Activated CD8-positive, alpha-beta T cell treated with anti-CD3 and anti-CD28 coated beads for 36 hours (primary cell): ENCODE measurements at regions not wholly inside any gene's neighbourhood (a gene's known extent, or its start where the extent isn't known, plus 50 kb on each side); places are given as distances from the start of the nearest gene placed in this dataset.

Experiments
- ATAC-seq: fragments of 200-7000 bp; cut with Tn5 transposase; one replicate; pipeline ENCODE4 v1.10.0; 2021; ENCODE audit warnings: mild to moderate bottlenecking, moderate library complexity
- CTCF ChIA-PET: fragments of 350-600 bp; sonication (Branson Sonifier 250); formaldehyde crosslinking; loops from one replicate; lab custom pipeline; 2021; ENCODE audit warnings: antibody characterized with exemption; lab: Charles Lee
- POLR2A ChIA-PET: fragments of 350-600 bp; sonication (Branson Sonifier 250); formaldehyde crosslinking; loops from one replicate; lab custom pipeline; 2021; ENCODE audit warnings: antibody characterized with exemption; lab: Charles Lee
- DNase-seq: peaks from one replicate; pipeline ENCODE4 v3.0.0-alpha.2; 2020
- H3K27ac Mint-ChIP-seq: one replicate; pipeline ENCODE4 v1.8.0; 2021; ENCODE audit warnings: mild to moderate bottlenecking, mixed read lengths
- H3K27me3 Mint-ChIP-seq: one replicate; pipeline ENCODE4 v1.8.0; 2021; ENCODE audit warnings: mixed read lengths
- H3K36me3 Mint-ChIP-seq: one replicate; pipeline ENCODE4 v1.8.0; 2021; ENCODE audit warnings: low read depth, mixed read lengths
- H3K4me1 Mint-ChIP-seq: one replicate; pipeline ENCODE4 v1.8.0; 2021; ENCODE audit warnings: low read depth, mixed read lengths
- H3K4me3 Mint-ChIP-seq: one replicate; pipeline ENCODE4 v1.8.0; 2021; ENCODE audit warnings: mild to moderate bottlenecking, moderate library complexity, mixed read lengths
- H3K9me3 Mint-ChIP-seq: one replicate; pipeline ENCODE4 v1.8.0; 2021; ENCODE audit warnings: mixed read lengths
- intact Hi-C: fragments of 100-400 bp; cut with micrococcal nuclease; formaldehyde crosslinking; loops from one replicate; pipeline ENCODE4 v1.10.0; 2022
- TF ChIP-seq, protein P1 (sequence below): fragments of 200-600 bp; IDR thresholded peaks from one replicate; pipeline ENCODE4 v1.8.0; 2022; ENCODE audit warnings: antibody characterized with exemption, mild to moderate bottlenecking

DNA sequence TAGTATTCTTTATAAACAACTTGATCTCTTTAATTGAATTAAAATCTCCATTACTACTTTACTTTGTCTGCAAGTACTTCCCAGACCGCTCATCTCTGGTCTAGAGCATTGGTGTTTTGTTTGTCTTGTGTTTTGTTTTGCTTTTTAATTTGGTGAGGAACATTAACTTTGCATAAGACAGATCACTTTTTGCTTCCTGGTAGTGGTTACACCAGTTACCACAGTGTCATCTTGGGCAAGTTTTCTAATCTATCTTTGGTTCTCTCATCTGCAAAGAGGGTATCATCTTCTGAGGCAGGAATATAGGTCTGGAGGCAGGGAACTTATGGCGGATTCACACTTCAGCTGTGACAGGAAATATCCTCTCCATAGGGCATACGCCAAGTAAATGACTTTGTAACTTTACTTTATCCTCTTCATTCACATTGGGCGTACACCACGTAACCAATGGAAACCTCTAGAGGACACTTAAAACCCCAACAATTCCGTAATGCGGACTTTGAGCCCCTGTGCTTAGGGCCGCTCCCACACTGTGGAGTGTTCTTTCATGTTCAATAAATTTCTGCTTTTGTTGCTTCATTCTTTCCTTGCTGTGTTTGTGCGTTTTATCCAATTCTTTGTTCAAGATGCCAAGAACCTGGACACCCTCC is 83.2 kb upstream of the JAZF1 start:
- DNase-seq (no peak), ATAC-seq (no peak)
- ChIA-PET CTCF (no interaction called here), POLR2A (no interaction called here)
- Mint-ChIP-seq H3K4me1 (no peaks in the 10 kb centered on the region), H3K27ac (no peak overlapping the region), H3K9me3 (no peaks in the 10 kb centered on the region), H3K27me3 (peaks cover 33% of the 10 kb centered on the region), H3K36me3 (no peaks in the 10 kb centered on the region), H3K4me3 (no peak overlapping the region)
- TF ChIP-seq, protein P1, sequence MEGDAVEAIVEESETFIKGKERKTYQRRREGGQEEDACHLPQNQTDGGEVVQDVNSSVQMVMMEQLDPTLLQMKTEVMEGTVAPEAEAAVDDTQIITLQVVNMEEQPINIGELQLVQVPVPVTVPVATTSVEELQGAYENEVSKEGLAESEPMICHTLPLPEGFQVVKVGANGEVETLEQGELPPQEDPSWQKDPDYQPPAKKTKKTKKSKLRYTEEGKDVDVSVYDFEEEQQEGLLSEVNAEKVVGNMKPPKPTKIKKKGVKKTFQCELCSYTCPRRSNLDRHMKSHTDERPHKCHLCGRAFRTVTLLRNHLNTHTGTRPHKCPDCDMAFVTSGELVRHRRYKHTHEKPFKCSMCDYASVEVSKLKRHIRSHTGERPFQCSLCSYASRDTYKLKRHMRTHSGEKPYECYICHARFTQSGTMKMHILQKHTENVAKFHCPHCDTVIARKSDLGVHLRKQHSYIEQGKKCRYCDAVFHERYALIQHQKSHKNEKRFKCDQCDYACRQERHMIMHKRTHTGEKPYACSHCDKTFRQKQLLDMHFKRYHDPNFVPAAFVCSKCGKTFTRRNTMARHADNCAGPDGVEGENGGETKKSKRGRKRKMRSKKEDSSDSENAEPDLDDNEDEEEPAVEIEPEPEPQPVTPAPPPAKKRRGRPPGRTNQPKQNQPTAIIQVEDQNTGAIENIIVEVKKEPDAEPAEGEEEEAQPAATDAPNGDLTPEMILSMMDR = no peak
- intact Hi-C loops = no loop called here

DNA sequence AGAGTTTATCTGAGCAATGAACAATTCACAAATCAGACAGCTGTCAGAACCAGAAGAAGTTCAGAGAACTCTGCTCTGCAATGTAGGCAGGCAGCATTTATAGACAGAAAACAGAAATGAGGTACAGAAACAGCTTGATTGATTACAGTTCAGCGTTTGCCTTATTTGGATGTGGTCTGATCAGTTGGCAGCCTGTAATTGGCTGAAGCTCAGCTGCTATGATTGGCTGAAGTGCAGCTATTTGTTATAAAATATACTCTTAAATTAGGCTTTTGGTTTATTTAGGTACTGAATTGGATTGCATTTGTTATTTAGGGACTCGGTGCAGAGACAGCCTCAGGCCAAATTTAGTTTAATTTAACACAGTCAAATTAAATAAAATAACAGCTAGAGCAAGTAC is 85.8 kb upstream of the JAZF1 start:
- ChIA-PET CTCF (interaction anchor here (0.9 kb wide), 1 partner anchor 27 kb away, joined by 3 read pairs; no protein-coding TSS in a partner anchor), POLR2A (no interaction called here)
- peaks cover 8% of the 10 kb centered on the region for H3K4me1 Mint-ChIP-seq
- no peak for ATAC-seq
- TF ChIP-seq, protein P1 = no peak
- intact Hi-C loops = no loop called here
- H3K27me3 Mint-ChIP-seq = peaks cover 39% of the 10 kb centered on the region
- no peak for DNase-seq
- H3K27ac Mint-ChIP-seq = no peak overlapping the region
- no peak overlapping the region for H3K4me3 Mint-ChIP-seq
- no peaks in the 10 kb centered on the region for H3K9me3 Mint-ChIP-seq
- H3K36me3 Mint-ChIP-seq = no peaks in the 10 kb centered on the region

DNA sequence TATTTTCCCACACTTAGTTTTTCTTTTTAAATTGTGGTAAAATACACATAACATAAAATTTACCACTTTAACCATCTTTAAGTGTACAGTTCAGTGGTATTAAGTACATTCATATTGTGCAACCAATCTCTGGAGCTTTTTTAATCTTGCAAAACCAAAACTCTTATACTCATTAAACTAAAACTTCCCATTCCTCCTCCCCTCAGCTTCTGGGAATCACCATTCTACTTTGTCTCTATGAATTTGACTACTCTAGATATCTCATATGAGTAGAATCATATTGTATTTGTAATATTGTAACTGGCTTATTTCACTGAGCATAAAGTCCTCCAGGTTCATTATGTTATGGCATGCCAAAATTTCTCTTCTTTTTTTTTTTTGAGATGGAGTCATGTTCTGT is 86.4 kb upstream of the JAZF1 start:
- CTCF ChIA-PET = interaction anchor here (0.9 kb wide), 1 partner anchor 27 kb away, joined by 3 read pairs; no protein-coding TSS in a partner anchor
- H3K27ac Mint-ChIP-seq = no peak overlapping the region
- no peak overlapping the region for H3K4me3 Mint-ChIP-seq
- ATAC-seq = no peak
- peaks cover 8% of the 10 kb centered on the region for H3K4me1 Mint-ChIP-seq
- TF ChIP-seq, protein P1 = no peak
- intact Hi-C loops = no loop called here
- H3K9me3 Mint-ChIP-seq = no peaks in the 10 kb centered on the region
- no peak for DNase-seq
- peaks cover 35% of the 10 kb centered on the region for H3K27me3 Mint-ChIP-seq
- POLR2A ChIA-PET = no interaction called here
- H3K36me3 Mint-ChIP-seq = no peaks in the 10 kb centered on the region

DNA sequence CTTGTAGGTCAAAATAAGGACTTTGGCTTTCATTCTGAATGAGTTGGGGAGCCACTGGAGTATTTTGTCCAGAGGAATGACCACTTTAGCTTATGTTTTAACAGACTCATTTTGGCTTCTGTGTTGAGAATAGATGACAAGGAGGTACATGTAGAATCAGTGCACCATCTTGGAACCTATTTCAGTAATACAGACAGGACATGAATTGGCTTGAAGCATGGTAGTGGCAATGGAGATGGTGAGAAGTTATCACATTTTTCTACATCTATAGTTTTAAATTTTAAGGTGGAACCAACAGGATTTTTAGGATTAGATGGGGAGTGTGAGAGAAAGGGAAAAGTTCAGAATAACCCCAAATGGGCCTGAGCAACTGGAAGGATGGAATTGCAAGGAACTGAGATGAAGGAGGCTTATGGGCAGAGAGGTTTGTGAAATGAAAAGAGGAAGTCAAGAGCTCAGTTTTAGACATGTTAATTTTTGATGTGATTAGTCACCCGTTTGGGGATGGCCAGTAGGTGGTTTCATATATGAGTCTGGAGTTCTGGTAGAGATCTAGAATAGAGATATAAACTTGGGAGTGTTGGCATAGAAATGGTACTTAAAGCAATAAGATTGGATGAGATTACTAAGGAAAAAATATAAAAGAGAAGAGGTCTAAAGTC is 89.2 kb upstream of the JAZF1 start:
- no peak for ATAC-seq
- Mint-ChIP-seq H3K36me3 (peaks cover 4% of the 10 kb centered on the region), H3K4me1 (peaks cover 14% of the 10 kb centered on the region), H3K4me3 (no peak overlapping the region), H3K27me3 (peaks cover 28% of the 10 kb centered on the region), H3K27ac (no peak overlapping the region), H3K9me3 (peaks cover 8% of the 10 kb centered on the region)
- TF ChIP-seq, protein P1 = no peak
- ChIA-PET CTCF (interaction anchor here (1.6 kb wide), 1 partner anchor 11 kb away, joined by 4 read pairs; no protein-coding TSS in a partner anchor), POLR2A (no interaction called here)
- intact Hi-C loops = no loop called here
- DNase-seq = no peak

DNA sequence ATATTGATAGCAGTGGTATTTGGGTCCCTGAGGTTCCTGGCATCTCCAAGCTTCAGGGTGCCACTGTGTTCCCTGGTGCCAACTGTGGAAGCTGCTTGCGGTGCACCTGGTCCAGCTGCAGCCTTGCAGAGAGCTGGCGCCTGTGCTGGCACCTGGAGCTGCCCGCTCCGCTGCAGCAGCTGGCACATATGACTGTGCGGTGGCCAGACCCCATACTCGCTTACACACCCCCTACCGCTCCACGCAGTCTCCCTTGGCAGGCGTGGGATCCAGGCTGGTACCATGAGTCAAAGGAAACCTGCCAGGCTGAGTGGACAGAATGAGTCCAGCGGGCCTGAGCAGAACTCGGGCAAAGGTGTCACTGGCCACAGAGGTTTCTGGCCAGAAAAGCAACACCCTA is 89.9 kb upstream of the JAZF1 start:
- peaks cover 8% of the 10 kb centered on the region for H3K9me3 Mint-ChIP-seq
- DNase-seq (no peak), ATAC-seq (no peak)
- peaks cover 14% of the 10 kb centered on the region for H3K4me1 Mint-ChIP-seq
- POLR2A ChIA-PET = no interaction called here
- no peak overlapping the region for H3K27ac Mint-ChIP-seq
- CTCF ChIA-PET = interaction anchor here (1.6 kb wide), 1 partner anchor 11 kb away, joined by 4 read pairs; no protein-coding TSS in a partner anchor
- H3K27me3 Mint-ChIP-seq = peaks cover 28% of the 10 kb centered on the region
- no peak overlapping the region for H3K4me3 Mint-ChIP-seq
- peaks cover 4% of the 10 kb centered on the region for H3K36me3 Mint-ChIP-seq
- intact Hi-C loops = no loop called here
- TF ChIP-seq, protein P1 = no peak
